Heart left ventricle (tissue), 13 donors: ENCODE measurements at regions not wholly inside any gene's neighbourhood (a gene's known extent, or its start where the extent isn't known, plus 50 kb on each side); places are given as distances from the start of the nearest gene placed in this dataset.

Experiments
- CTCF ChIP-seq, 12 donors: fragments of 200-600 bp; sonication (generic) in 4 of 12; IDR thresholded peaks; one replicate each; pipeline versions ENCODE4 v1.5.0 to v1.8.0; 2018 to 2022; ENCODE audit warnings: antibody characterized with exemption in 12 of 12, mild to moderate bottlenecking in 5 of 12
- POLR2A ChIP-seq, 2 donors: fragments of 450-650 bp; IDR thresholded peaks; one replicate each; pipeline ENCODE4 v1.6.1; 2017; ENCODE audit warnings: antibody characterized with exemption in 2 of 2, mild to moderate bottlenecking in 2 of 2, moderate library complexity in 2 of 2
- donor health status: ischemic (EF 13 %, LVEDD 7.1; RV severe dilation, severe dysfunction).
- donor health status: DM: no; HTN: yes; CAD: no.
- donor health status: DM: no; HTN: no; CAD: no.
- donor health status: ischemic (EF 25% LVEDD 6.9; RV normal size, moderate dysfunction).
- donor health status: ischemic (EF 25% LVEDD 5.7; RV mildly dilated, moderate dysfunction).
- donor health status: ischemic (EF 35%, LVEDD 5.7; RV mildly dilated, moderate dysfunction).
- donor health status: nonischemic (EF 11% LVEDD 7.7; RV severe dilation, severe dysfunction).
- donor health status: DM: yes; HTN: yes; CAD: no.
- donor health status: PGD.
- donor health status: ischemic (EF 29% LVEDD 5.4; RV normal size, mild dysfunction).
- donor health status: nonischemic (EF 23%, LVEDD 6.1; RV moderate dilation, normal function).

DNA sequence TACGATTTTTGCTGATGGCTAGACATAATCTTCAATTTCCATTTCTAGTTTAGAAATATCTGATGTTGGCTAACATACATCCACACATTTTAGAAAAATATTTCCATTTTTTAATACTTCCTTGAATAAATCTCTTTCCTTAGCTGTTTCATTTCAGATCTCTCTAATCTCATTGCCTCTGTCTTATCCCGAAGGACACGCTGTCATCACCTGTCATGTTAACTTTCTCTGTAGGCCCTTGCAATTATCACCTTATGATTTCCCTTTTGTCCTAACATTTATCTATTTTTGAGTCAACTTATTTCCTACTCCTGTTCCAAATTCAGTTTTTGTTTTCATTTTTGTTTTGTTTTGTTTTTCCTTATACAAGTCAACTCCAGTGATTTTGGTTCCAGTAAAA lies 173.1 kb upstream of the POM121L12 start:
- no peak for TF ChIP-seq CTCF (IDR thresholded peaks at IDR 0.05)
- no peak for TF ChIP-seq POLR2A (IDR thresholded peaks at IDR 0.05)
